ENCODE measurements at regions not wholly inside any gene's neighbourhood (a gene's known extent, or its start where the extent isn't known, plus 50 kb on each side); places are given as distances from the start of the nearest gene placed in this dataset.

DNA sequence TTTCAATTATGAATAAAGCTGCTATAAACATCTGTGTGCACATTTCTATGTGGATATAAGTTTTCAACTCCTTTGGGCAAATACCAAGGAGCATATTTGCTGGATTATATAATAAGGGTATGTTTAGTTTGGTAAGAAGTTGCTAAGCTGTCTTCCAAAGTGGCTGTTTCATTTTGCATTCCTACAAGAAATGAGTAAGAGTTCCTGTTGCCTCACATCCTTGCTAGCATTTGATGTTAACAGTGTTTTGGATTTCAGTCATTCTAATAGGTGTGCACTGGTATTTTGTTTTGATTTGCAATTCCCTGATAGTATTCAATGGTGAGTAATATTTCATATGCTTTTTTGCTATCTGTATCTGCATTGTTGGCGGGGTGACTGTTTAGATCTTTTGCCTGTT lies 120.7 kb upstream of the MDFIC2 start:
- no peak for DNase-seq (ENCODE audit: low read depth, low spot score)
- Histone ChIP-seq H3K4me1 (ENCODE audit: control insufficient read depth, extremely low read depth, insufficient read depth, low read length) (no peaks in the 10 kb centered on the region), H3K4me3 (ENCODE audit: control insufficient read depth in 2 of 3, extremely low read depth in 1 of 3, insufficient read depth in 2 of 3, low read depth in 1 of 3, low read length in 3 of 3) (no peak overlapping the region), H3K36me3 (ENCODE audit: control insufficient read depth in 2 of 2, extremely low read depth in 1 of 2, insufficient read depth in 2 of 2, low read length in 2 of 2) (no peaks in the 10 kb centered on the region), H3K4me2 (ENCODE audit: control insufficient read depth, extremely low read depth, insufficient read depth, low read depth, low read length) (no peak overlapping the region), H3K79me2 (ENCODE audit: control insufficient read depth, insufficient read depth, low read length) (no peaks in the 10 kb centered on the region), H3K9me1 (ENCODE audit: control insufficient read depth, extremely low read depth, insufficient read depth, low read length) (no peaks in the 10 kb centered on the region), H4K20me1 (ENCODE audit: control insufficient read depth, extremely low read depth, insufficient read depth, low read length) (no peaks in the 10 kb centered on the region), H2AFZ (ENCODE audit: control insufficient read depth, low read length) (no peak overlapping the region), H3K9me3 (ENCODE audit: control insufficient read depth, low read depth, low read length) (no peaks in the 10 kb centered on the region), H3K27ac (ENCODE audit: control insufficient read depth, insufficient read depth, low read length) (no peak overlapping the region), H3K9ac (ENCODE audit: control insufficient read depth, extremely low read depth, insufficient read depth, low read length) (no peak overlapping the region), H3K27me3 (ENCODE audit: control insufficient read depth, extremely low read depth, insufficient read depth, low read length) (no peaks in the 10 kb centered on the region)
- TF ChIP-seq EZH2 (IDR thresholded peaks at IDR 0.05; ENCODE audit: low read length): no peak
- TF ChIP-seq, protein P1, sequence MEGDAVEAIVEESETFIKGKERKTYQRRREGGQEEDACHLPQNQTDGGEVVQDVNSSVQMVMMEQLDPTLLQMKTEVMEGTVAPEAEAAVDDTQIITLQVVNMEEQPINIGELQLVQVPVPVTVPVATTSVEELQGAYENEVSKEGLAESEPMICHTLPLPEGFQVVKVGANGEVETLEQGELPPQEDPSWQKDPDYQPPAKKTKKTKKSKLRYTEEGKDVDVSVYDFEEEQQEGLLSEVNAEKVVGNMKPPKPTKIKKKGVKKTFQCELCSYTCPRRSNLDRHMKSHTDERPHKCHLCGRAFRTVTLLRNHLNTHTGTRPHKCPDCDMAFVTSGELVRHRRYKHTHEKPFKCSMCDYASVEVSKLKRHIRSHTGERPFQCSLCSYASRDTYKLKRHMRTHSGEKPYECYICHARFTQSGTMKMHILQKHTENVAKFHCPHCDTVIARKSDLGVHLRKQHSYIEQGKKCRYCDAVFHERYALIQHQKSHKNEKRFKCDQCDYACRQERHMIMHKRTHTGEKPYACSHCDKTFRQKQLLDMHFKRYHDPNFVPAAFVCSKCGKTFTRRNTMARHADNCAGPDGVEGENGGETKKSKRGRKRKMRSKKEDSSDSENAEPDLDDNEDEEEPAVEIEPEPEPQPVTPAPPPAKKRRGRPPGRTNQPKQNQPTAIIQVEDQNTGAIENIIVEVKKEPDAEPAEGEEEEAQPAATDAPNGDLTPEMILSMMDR (optimal IDR thresholded peaks at IDR 0.05 in 1 of 3, IDR thresholded peaks at IDR 0.05 in 1 of 3, conservative IDR thresholded peaks at IDR 0.05 in 1 of 3; ENCODE audit: extremely low read depth in 1 of 3, insufficient read depth in 2 of 3, low read length in 3 of 3): no peak
- dilution Hi-C loops (cut with MboI; ENCODE audit: extremely low pct_ligation_motif_present, low sequenced_read_pairs): no loop called here
- FAIRE-seq: no peak

- DNase-seq (ENCODE audit: low read depth, low spot score) (no peak), FAIRE-seq (no peak)
- Histone ChIP-seq H3K9ac (ENCODE audit: control insufficient read depth, extremely low read depth, insufficient read depth, low read length) (no peak overlapping the region), H3K36me3 (ENCODE audit: control insufficient read depth in 2 of 2, extremely low read depth in 1 of 2, insufficient read depth in 2 of 2, low read length in 2 of 2) (no peaks in the 10 kb centered on the region), H3K4me3 (ENCODE audit: control insufficient read depth in 2 of 3, extremely low read depth in 1 of 3, insufficient read depth in 2 of 3, low read depth in 1 of 3, low read length in 3 of 3) (no peak overlapping the region), H3K4me1 (ENCODE audit: control insufficient read depth, extremely low read depth, insufficient read depth, low read length) (no peaks in the 10 kb centered on the region), H4K20me1 (ENCODE audit: control insufficient read depth, extremely low read depth, insufficient read depth, low read length) (no peaks in the 10 kb centered on the region), H2AFZ (ENCODE audit: control insufficient read depth, low read length) (no peak overlapping the region), H3K4me2 (ENCODE audit: control insufficient read depth, extremely low read depth, insufficient read depth, low read depth, low read length) (no peak overlapping the region), H3K27me3 (ENCODE audit: control insufficient read depth, extremely low read depth, insufficient read depth, low read length) (no peaks in the 10 kb centered on the region), H3K79me2 (ENCODE audit: control insufficient read depth, insufficient read depth, low read length) (no peaks in the 10 kb centered on the region), H3K27ac (ENCODE audit: control insufficient read depth, insufficient read depth, low read length) (no peak overlapping the region), H3K9me3 (ENCODE audit: control insufficient read depth, low read depth, low read length) (no peaks in the 10 kb centered on the region), H3K9me1 (ENCODE audit: control insufficient read depth, extremely low read depth, insufficient read depth, low read length) (no peaks in the 10 kb centered on the region)
- dilution Hi-C loops (cut with MboI; ENCODE audit: extremely low pct_ligation_motif_present, low sequenced_read_pairs): no loop called here
- no peak for TF ChIP-seq EZH2 (IDR thresholded peaks at IDR 0.05; ENCODE audit: low read length)
- TF ChIP-seq, protein P1 (optimal IDR thresholded peaks at IDR 0.05 in 1 of 3, IDR thresholded peaks at IDR 0.05 in 1 of 3, conservative IDR thresholded peaks at IDR 0.05 in 1 of 3; ENCODE audit: extremely low read depth in 1 of 3, insufficient read depth in 2 of 3, low read length in 3 of 3): no peak
Observed at GRCh38 chr3:70431911-70432310, 119.5 kb upstream of the MDFIC2 start.
